Keratinocyte (primary cell): ENCODE measurements at regions not wholly inside any gene's neighbourhood (a gene's known extent, or its start where the extent isn't known, plus 50 kb on each side); places are given as distances from the start of the nearest gene placed in this dataset.

Experiments used
- EZH2 ChIP-seq: IDR thresholded peaks from one replicate; pipeline ENCODE4 v1.6.1; 2012; ENCODE audit warnings: inconsistent platforms, mild to moderate bottlenecking, low read length, moderate library complexity
- TF ChIP-seq, protein P1 (sequence below), 3 experiments: IDR thresholded peaks in 1 of 3; conservative IDR thresholded peaks in 1 of 3; optimal IDR thresholded peaks in 1 of 3; 2 replicates in 2 of 3; 3 replicates in 1 of 3; pipeline versions ENCODE3 to v1.5.1; 2011; ENCODE audit warnings: low read length in 3 of 3, mild to moderate bottlenecking in 3 of 3, moderate library complexity in 2 of 3, control low read depth in 1 of 3, inconsistent platforms in 1 of 3; ENCODE audit not compliant: insufficient read depth in 2 of 3; ENCODE audit errors: extremely low read depth in 1 of 3

DNA sequence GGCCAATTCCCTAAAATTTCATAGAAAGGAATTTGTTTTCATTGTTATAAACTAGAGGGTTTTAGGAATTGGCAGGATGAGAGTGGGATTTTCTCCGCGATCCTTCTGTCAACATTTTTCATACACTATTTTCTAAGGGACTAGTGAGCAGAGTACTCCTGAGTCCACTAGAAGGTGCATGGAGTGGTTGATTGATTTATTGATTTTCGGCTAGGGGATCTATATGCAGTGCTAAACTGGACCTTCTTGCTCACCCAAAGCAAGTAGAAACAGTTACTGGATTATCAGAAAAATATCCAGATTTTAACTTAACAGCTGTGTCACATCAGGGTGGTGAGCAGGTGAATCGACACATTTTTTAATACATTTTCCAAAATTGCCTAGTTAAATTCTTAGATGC, 159.9 kb upstream of the DTNA start:
- no peak for TF ChIP-seq EZH2
- TF ChIP-seq, protein P1, sequence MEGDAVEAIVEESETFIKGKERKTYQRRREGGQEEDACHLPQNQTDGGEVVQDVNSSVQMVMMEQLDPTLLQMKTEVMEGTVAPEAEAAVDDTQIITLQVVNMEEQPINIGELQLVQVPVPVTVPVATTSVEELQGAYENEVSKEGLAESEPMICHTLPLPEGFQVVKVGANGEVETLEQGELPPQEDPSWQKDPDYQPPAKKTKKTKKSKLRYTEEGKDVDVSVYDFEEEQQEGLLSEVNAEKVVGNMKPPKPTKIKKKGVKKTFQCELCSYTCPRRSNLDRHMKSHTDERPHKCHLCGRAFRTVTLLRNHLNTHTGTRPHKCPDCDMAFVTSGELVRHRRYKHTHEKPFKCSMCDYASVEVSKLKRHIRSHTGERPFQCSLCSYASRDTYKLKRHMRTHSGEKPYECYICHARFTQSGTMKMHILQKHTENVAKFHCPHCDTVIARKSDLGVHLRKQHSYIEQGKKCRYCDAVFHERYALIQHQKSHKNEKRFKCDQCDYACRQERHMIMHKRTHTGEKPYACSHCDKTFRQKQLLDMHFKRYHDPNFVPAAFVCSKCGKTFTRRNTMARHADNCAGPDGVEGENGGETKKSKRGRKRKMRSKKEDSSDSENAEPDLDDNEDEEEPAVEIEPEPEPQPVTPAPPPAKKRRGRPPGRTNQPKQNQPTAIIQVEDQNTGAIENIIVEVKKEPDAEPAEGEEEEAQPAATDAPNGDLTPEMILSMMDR (optimal IDR thresholded peaks at IDR 0.05 in 1 of 3, IDR thresholded peaks at IDR 0.05 in 1 of 3, conservative IDR thresholded peaks at IDR 0.05 in 1 of 3; ENCODE audit: extremely low read depth in 1 of 3, insufficient read depth in 2 of 3, low read length in 3 of 3), result no peak
